SK-N-SH (cell line): ENCODE measurements at regions not wholly inside any gene's neighbourhood (a gene's known extent, or its start where the extent isn't known, plus 50 kb on each side); places are given as distances from the start of the nearest gene placed in this dataset.

Experiments used
- CHD2 ChIP-seq: fragments of 150-350 bp; IDR thresholded peaks from 2 replicates; pipeline ENCODE4 v1.6.1; 2018; ENCODE audit warnings: low read length; ENCODE audit not compliant: partially characterized antibody
- EZH2phosphoT487 ChIP-seq: fragments of 200-600 bp; sonication (generic); IDR thresholded peaks from 2 replicates; pipeline ENCODE4 v1.6.1; 2017; ENCODE audit warnings: low read depth, mixed run types, mild to moderate bottlenecking, antibody characterized with exemption, moderate library complexity, borderline replicate concordance
- FOXM1 ChIP-seq: IDR thresholded peaks from 2 replicates; pipeline ENCODE4 v1.4.0; 2012; ENCODE audit warnings: low read depth, mild to moderate bottlenecking
- GATA2 ChIP-seq: sonication (generic); formaldehyde crosslinking; IDR thresholded peaks from 2 replicates; pipeline ENCODE4 v1.5.0; 2020; ENCODE audit warnings: mild to moderate bottlenecking, missing genetic modification reagents
- MXI1 ChIP-seq: IDR thresholded peaks from 2 replicates; pipeline ENCODE4 v1.6.1; 2012; ENCODE audit warnings: mild to moderate bottlenecking, low read depth, low read length, improper control_type of control experiment
- NRF1 ChIP-seq: IDR thresholded peaks from 2 replicates; pipeline ENCODE4 v1.6.1; 2012; ENCODE audit warnings: low read depth, mild to moderate bottlenecking, low read length
- RXRA ChIP-seq: IDR thresholded peaks from 2 replicates; pipeline ENCODE4 v1.4.0; 2012; ENCODE audit warnings: low read depth, mild to moderate bottlenecking, borderline replicate concordance
- SIN3A ChIP-seq: IDR thresholded peaks from 2 replicates; pipeline ENCODE4 v1.6.1; 2012; ENCODE audit warnings: low read depth, mild to moderate bottlenecking, low read length, moderate library complexity, borderline replicate concordance
- TF ChIP-seq, protein P1 (sequence below): fragments of 150-350 bp; IDR thresholded peaks from 2 replicates; pipeline ENCODE4 v1.6.1; 2016; ENCODE audit warnings: mild to moderate bottlenecking, low read depth, low read length
- TF ChIP-seq, protein P2 (sequence below): IDR thresholded peaks from 2 replicates; pipeline ENCODE4 v1.4.0; 2012; ENCODE audit warnings: low read depth
- TF ChIP-seq, protein P3 (sequence below): IDR thresholded peaks from 2 replicates; pipeline ENCODE4 v1.4.0; 2012; ENCODE audit warnings: low read depth, borderline replicate concordance
- TF ChIP-seq, protein P4 (sequence below): fragments of 200-600 bp; sonication (generic); IDR thresholded peaks from 2 replicates; pipeline ENCODE4 v1.6.1; 2017; ENCODE audit warnings: antibody characterized with exemption, mild to moderate bottlenecking, moderate library complexity
- TF ChIP-seq, protein P5 (sequence below): fragments of 150-350 bp; IDR thresholded peaks from 2 replicates; pipeline ENCODE4 v1.6.1; 2017; ENCODE audit warnings: antibody characterized with exemption, low read length, low read depth, borderline replicate concordance

DNA sequence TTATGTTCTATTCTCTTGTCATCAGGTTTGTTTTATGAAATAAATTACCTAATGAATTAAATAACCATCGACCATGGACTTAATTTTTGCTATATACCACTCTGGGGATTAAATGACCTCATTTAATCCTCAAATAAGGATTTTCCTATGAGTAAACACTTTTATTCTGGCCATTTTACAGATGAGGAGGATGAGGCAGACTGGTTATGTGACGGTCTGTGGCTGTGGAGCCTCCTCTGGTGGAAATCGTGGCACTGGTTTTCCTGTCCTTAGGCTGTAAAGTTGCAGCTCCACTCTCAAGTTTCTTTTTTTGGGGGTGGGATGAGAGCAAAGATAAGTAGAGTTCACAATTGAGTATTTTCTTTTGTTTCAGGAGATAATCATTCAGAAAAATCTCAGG lies 105.2 kb downstream of the XCL2 start:
- TF ChIP-seq, protein P1, sequence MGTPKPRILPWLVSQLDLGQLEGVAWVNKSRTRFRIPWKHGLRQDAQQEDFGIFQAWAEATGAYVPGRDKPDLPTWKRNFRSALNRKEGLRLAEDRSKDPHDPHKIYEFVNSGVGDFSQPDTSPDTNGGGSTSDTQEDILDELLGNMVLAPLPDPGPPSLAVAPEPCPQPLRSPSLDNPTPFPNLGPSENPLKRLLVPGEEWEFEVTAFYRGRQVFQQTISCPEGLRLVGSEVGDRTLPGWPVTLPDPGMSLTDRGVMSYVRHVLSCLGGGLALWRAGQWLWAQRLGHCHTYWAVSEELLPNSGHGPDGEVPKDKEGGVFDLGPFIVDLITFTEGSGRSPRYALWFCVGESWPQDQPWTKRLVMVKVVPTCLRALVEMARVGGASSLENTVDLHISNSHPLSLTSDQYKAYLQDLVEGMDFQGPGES, result no peak
- TF ChIP-seq SIN3A, result no peak
- TF ChIP-seq EZH2phosphoT487, result no peak
- TF ChIP-seq, protein P2, sequence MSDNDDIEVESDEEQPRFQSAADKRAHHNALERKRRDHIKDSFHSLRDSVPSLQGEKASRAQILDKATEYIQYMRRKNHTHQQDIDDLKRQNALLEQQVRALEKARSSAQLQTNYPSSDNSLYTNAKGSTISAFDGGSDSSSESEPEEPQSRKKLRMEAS, result no peak
- no peak for TF ChIP-seq NRF1
- TF ChIP-seq GATA2 (CRISPR knock-in tag), result no peak
- TF ChIP-seq, protein P3, sequence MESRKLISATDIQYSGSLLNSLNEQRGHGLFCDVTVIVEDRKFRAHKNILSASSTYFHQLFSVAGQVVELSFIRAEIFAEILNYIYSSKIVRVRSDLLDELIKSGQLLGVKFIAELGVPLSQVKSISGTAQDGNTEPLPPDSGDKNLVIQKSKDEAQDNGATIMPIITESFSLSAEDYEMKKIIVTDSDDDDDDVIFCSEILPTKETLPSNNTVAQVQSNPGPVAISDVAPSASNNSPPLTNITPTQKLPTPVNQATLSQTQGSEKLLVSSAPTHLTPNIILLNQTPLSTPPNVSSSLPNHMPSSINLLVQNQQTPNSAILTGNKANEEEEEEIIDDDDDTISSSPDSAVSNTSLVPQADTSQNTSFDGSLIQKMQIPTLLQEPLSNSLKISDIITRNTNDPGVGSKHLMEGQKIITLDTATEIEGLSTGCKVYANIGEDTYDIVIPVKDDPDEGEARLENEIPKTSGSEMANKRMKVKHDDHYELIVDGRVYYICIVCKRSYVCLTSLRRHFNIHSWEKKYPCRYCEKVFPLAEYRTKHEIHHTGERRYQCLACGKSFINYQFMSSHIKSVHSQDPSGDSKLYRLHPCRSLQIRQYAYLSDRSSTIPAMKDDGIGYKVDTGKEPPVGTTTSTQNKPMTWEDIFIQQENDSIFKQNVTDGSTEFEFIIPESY, result no peak
- TF ChIP-seq, protein P4, sequence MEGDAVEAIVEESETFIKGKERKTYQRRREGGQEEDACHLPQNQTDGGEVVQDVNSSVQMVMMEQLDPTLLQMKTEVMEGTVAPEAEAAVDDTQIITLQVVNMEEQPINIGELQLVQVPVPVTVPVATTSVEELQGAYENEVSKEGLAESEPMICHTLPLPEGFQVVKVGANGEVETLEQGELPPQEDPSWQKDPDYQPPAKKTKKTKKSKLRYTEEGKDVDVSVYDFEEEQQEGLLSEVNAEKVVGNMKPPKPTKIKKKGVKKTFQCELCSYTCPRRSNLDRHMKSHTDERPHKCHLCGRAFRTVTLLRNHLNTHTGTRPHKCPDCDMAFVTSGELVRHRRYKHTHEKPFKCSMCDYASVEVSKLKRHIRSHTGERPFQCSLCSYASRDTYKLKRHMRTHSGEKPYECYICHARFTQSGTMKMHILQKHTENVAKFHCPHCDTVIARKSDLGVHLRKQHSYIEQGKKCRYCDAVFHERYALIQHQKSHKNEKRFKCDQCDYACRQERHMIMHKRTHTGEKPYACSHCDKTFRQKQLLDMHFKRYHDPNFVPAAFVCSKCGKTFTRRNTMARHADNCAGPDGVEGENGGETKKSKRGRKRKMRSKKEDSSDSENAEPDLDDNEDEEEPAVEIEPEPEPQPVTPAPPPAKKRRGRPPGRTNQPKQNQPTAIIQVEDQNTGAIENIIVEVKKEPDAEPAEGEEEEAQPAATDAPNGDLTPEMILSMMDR, result no peak
- no peak for TF ChIP-seq FOXM1
- no peak for TF ChIP-seq RXRA
- no peak for TF ChIP-seq MXI1
- TF ChIP-seq, protein P5, sequence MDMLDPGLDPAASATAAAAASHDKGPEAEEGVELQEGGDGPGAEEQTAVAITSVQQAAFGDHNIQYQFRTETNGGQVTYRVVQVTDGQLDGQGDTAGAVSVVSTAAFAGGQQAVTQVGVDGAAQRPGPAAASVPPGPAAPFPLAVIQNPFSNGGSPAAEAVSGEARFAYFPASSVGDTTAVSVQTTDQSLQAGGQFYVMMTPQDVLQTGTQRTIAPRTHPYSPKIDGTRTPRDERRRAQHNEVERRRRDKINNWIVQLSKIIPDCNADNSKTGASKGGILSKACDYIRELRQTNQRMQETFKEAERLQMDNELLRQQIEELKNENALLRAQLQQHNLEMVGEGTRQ, result no peak
- no peak for TF ChIP-seq CHD2
